Endothelial cell of umbilical vein (primary cell): ENCODE measurements at regions not wholly inside any gene's neighbourhood (a gene's known extent, or its start where the extent isn't known, plus 50 kb on each side); places are given as distances from the start of the nearest gene placed in this dataset.

ENCODE experiments used
- BruUV-seq: library from RNA; stranded (reverse); fragments of 400-500 nt; replicated peaks from 2 replicates; lab custom pipeline; 2021; lab: Mats Ljungman, UMichigan
- CTCF ChIA-PET: fragments of 300-600, 350-600 bp; sonication (Branson Sonifier 250); formaldehyde crosslinking; loops from one replicate; lab custom pipeline; 2021; ENCODE audit warnings: antibody characterized with exemption, inconsistent platforms; lab: Charles Lee
- POLR2A ChIA-PET: fragments of 300-600, 350-600 bp; sonication (Branson Sonifier 250); formaldehyde crosslinking; loops from one replicate; lab custom pipeline; 2021; ENCODE audit warnings: antibody characterized with exemption, inconsistent platforms; lab: Charles Lee
- DNase-seq: peaks from one replicate; pipeline ENCODE4 v3.0.0-alpha.2; 2011; ENCODE audit warnings: low read depth, low spot score
- FAIRE-seq: peaks from 2 replicates; lab custom pipeline; 2011; peaks lifted over from hg19 to GRCh38; lab: Jason Lieb, UNC
- H2AFZ ChIP-seq: 2 replicates; pipeline ENCODE4 v1.6.0; 2012; ENCODE audit warnings: low read depth, low read length, control low read depth, inconsistent platforms
- H3K27ac ChIP-seq: 2 replicates; pipeline ENCODE4 v1.5.1; 2011; ENCODE audit warnings: low read depth, mild to moderate bottlenecking, control low read depth, low read length, moderate library complexity; ENCODE audit not compliant: insufficient read depth
- H3K27me3 ChIP-seq, 2 experiments: 2 replicates each; pipeline versions ENCODE4 v1.6.0 to v1.6.1; 2011; ENCODE audit warnings: low read length in 2 of 2, mixed read lengths in 1 of 2; ENCODE audit not compliant: control insufficient read depth in 2 of 2, insufficient read depth in 2 of 2
- H3K36me3 ChIP-seq, 2 experiments: 2 replicates in 1 of 2; 3 replicates in 1 of 2; pipeline ENCODE4 v1.5.1; 2011; ENCODE audit warnings: low read length in 2 of 2, mild to moderate bottlenecking in 1 of 2, moderate library complexity in 1 of 2; ENCODE audit not compliant: control insufficient read depth in 2 of 2, insufficient read depth in 2 of 2; ENCODE audit errors: extremely low read depth in 1 of 2
- H3K4me1 ChIP-seq: 3 replicates; pipeline ENCODE4 v1.5.1; 2011; ENCODE audit warnings: mild to moderate bottlenecking, low read length; ENCODE audit not compliant: control insufficient read depth, insufficient read depth; ENCODE audit errors: extremely low read depth
- H3K4me2 ChIP-seq: 2 replicates; pipeline ENCODE4 v1.6.1; 2011; ENCODE audit warnings: low read length, control low read depth, mixed read lengths; ENCODE audit not compliant: insufficient read depth
- H3K4me3 ChIP-seq, 3 experiments: fragments of 200-600 bp in 1 of 3; sonication (generic), shearing (Covaris generic) in 1 of 3; replicated peaks in 1 of 3; 2 replicates each; pipeline ENCODE4 v1.5.1; 2011 to 2016; ENCODE audit warnings: control low read depth in 3 of 3, low read length in 3 of 3, mild to moderate bottlenecking in 2 of 3, inconsistent platforms in 1 of 3, low read depth in 1 of 3, moderate library complexity in 1 of 3; ENCODE audit not compliant: insufficient read depth in 1 of 3
- H3K79me2 ChIP-seq: 2 replicates; pipeline ENCODE4 v1.6.0; 2012; ENCODE audit warnings: low read length, inconsistent platforms; ENCODE audit not compliant: control insufficient read depth, insufficient read depth
- H3K9ac ChIP-seq: replicated peaks from 2 replicates; pipeline ENCODE3; 2011; ENCODE audit warnings: low read length, control low read depth; ENCODE audit not compliant: insufficient read depth; ENCODE audit errors: extremely low read depth
- H3K9me1 ChIP-seq: replicated peaks from 3 replicates; pipeline ENCODE4 v1.6.0; 2011; ENCODE audit warnings: mild to moderate bottlenecking, low read length; ENCODE audit not compliant: control insufficient read depth, insufficient read depth; ENCODE audit errors: extremely low read depth
- H3K9me3 ChIP-seq: replicated peaks from 2 replicates; pipeline ENCODE4 v1.5.1; 2012; ENCODE audit warnings: low read length, inconsistent platforms; ENCODE audit not compliant: control insufficient read depth, insufficient read depth
- H4K20me1 ChIP-seq: replicated peaks from 2 replicates; pipeline ENCODE3; 2011; ENCODE audit warnings: mild to moderate bottlenecking, low read length; ENCODE audit not compliant: control insufficient read depth, insufficient read depth; ENCODE audit errors: extremely low read depth
- CTCF ChIP-seq, 2 donors: IDR thresholded peaks; 1 replicate in 1 of 2; 2 replicates in 1 of 2; pipeline ENCODE4 v1.5.1; 2011; ENCODE audit warnings: low read length in 2 of 2, mild to moderate bottlenecking in 2 of 2, moderate library complexity in 2 of 2, control low read depth in 1 of 2, inconsistent platforms in 1 of 2, low read depth in 1 of 2; ENCODE audit not compliant: insufficient read depth in 1 of 2; ENCODE audit errors: extremely low read depth in 1 of 2
- EZH2 ChIP-seq: IDR thresholded peaks from 2 replicates; pipeline ENCODE4 v1.6.1; 2012; ENCODE audit warnings: borderline replicate concordance, low read depth, mild to moderate bottlenecking, moderate library complexity, low read length, inconsistent platforms; ENCODE audit not compliant: severe bottlenecking
- FOS ChIP-seq: IDR thresholded peaks from 2 replicates; pipeline ENCODE4 v1.6.1; 2011; ENCODE audit warnings: mild to moderate bottlenecking, low read length, moderate library complexity, borderline replicate concordance; ENCODE audit not compliant: insufficient read depth
- GATA2 ChIP-seq: IDR thresholded peaks from 2 replicates; pipeline ENCODE4 v1.7.0; 2011; ENCODE audit warnings: low read depth, mild to moderate bottlenecking, moderate library complexity, mixed read lengths, low read length; ENCODE audit not compliant: insufficient read length, insufficient read depth
- JUN ChIP-seq: IDR thresholded peaks from 2 replicates; pipeline ENCODE4 v1.6.1; 2011; ENCODE audit warnings: borderline replicate concordance, low read depth; ENCODE audit not compliant: insufficient read length, insufficient read depth
- MYC ChIP-seq: IDR thresholded peaks from one replicate; pipeline ENCODE4 v1.6.1; 2011; ENCODE audit warnings: mild to moderate bottlenecking, low read depth, low read length
- POLR2A ChIP-seq: IDR thresholded peaks from 2 replicates; pipeline ENCODE4 v1.6.1; 2012; ENCODE audit warnings: low read depth, mild to moderate bottlenecking, control low read depth, low read length
- POLR2AphosphoS5 ChIP-seq: IDR thresholded peaks from 2 replicates; pipeline ENCODE4 v1.6.1; 2012; ENCODE audit warnings: low read depth, mild to moderate bottlenecking, control low read depth, low read length, moderate library complexity; ENCODE audit not compliant: insufficient read depth
- dilution Hi-C: fragments of 300-500 bp; cut with MboI; formaldehyde crosslinking; loops from one replicate; pipeline ENCODE4 v1.15.0; 2019; ENCODE audit warnings: low sequenced_read_pairs; ENCODE audit not compliant: extremely low pct_ligation_motif_present
- intact Hi-C: fragments of 100-400 bp; cut with micrococcal nuclease; formaldehyde crosslinking; loops from one replicate; pipeline ENCODE4 v1.10.0; 2022
- TF ChIP-seq, protein P1 (sequence below): IDR thresholded peaks from 2 replicates; pipeline ENCODE4 v1.6.1; 2011; ENCODE audit not compliant: insufficient read depth, insufficient read length

GRCh38 chr10:108905821-108906220 is 1017.5 kb downstream of the XPNPEP1 start:
- Histone ChIP-seq H3K9me3 (peaks cover 5% of the 10 kb centered on the region), H4K20me1 (no peaks in the 10 kb centered on the region), H3K9ac (no peak overlapping the region), H3K79me2 (no peaks in the 10 kb centered on the region), H3K36me3 (no peaks in the 10 kb centered on the region), H3K4me1 (no peaks in the 10 kb centered on the region), H3K4me2 (no peak overlapping the region), H2AFZ (no peak overlapping the region), H3K27ac (no peak overlapping the region), H3K4me3 (no peak overlapping the region), H3K27me3 (no peaks in the 10 kb centered on the region), H3K9me1 (no peaks in the 10 kb centered on the region)
- no TSS peak for BruUV-seq
- no peak for FAIRE-seq
- CTCF ChIA-PET = no interaction called here
- intact Hi-C loops = no loop called here
- TF ChIP-seq GATA2 (no peak), POLR2A (no peak), MYC (no peak), JUN (no peak), POLR2AphosphoS5 (no peak), CTCF (IDR thresholded peaks at IDR 0.05; ENCODE audit: extremely low read depth in 1 of 2, insufficient read depth in 1 of 2, low read depth in 1 of 2, low read length in 2 of 2) (no peak), FOS (no peak), EZH2 (no peak)
- TF ChIP-seq, protein P1, sequence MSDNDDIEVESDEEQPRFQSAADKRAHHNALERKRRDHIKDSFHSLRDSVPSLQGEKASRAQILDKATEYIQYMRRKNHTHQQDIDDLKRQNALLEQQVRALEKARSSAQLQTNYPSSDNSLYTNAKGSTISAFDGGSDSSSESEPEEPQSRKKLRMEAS = no peak
- no peak for DNase-seq
- dilution Hi-C loops = no loop called here
- POLR2A ChIA-PET = no interaction called here
